HCT116 (cell line): ENCODE measurements at regions not wholly inside any gene's neighbourhood (a gene's known extent, or its start where the extent isn't known, plus 50 kb on each side); places are given as distances from the start of the nearest gene placed in this dataset.

Experiments
- ATAC-seq: fragments of 200-7000 bp; cut with Tn5 transposase; 2 replicates; pipeline ENCODE4 v1.9.1; 2020; ENCODE audit warnings: mild to moderate bottlenecking, moderate library complexity
- BruUV-seq: library from RNA; stranded (reverse); fragments of 400-500 nt; replicated peaks from 2 replicates; lab custom pipeline; 2021; lab: Mats Ljungman, UMichigan
- CTCF ChIA-PET: fragments of 300-600 bp; sonication (Branson Sonifier 250); formaldehyde crosslinking; loops from one replicate; lab custom pipeline; 2021; ENCODE audit warnings: antibody characterized with exemption; lab: Charles Lee
- POLR2A ChIA-PET: fragments of 300-600, 350-600 bp; sonication (Branson Sonifier 250); formaldehyde crosslinking; loops from one replicate; lab custom pipeline; 2021; ENCODE audit warnings: antibody characterized with exemption; lab: Charles Lee
- RAD21 ChIA-PET, 2 experiments: fragments of 300-600 bp; sonication (Branson Sonifier 250); formaldehyde crosslinking; loops; one replicate each; lab custom pipeline; 2023; ENCODE audit warnings: low total read pairs in 2 of 2; ENCODE audit not compliant: uncharacterized antibody in 2 of 2, unreplicated experiment in 2 of 2, low non-redundant PET in 1 of 2; lab: Charles Lee
- DNase-seq: peaks from one replicate; pipeline ENCODE4 v3.0.0-alpha.2; 2010; ENCODE audit warnings: low read depth, low spot score
- H2AFZ ChIP-seq: fragments of 200-600 bp; shearing (Covaris generic), sonication (generic); 2 replicates; pipeline ENCODE4 v1.6.1; 2017; ENCODE audit warnings: low read depth, mixed run types, mixed read lengths, antibody characterized with exemption, low read length; ENCODE audit not compliant: poor library complexity, severe bottlenecking
- H3K27ac ChIP-seq: 2 replicates; pipeline ENCODE4 v1.5.1; 2012; ENCODE audit warnings: low read depth, low read length
- H3K27me3 ChIP-seq: fragments of 200-600 bp; sonication (generic); 2 replicates; pipeline ENCODE4 v1.6.1; 2016; ENCODE audit warnings: mixed run types, low read length, mixed read lengths; ENCODE audit not compliant: insufficient read depth
- H3K36me3 ChIP-seq, 2 experiments: fragments of 200-500 bp in 1 of 2; fragments of 200-600 bp in 1 of 2; sonication (Bioruptor generic) in 1 of 2; sonication (generic) in 1 of 2; 2 replicates each; pipeline versions ENCODE4 v1.5.1 to v1.6.1; 2014 to 2016; ENCODE audit warnings: low read length in 2 of 2, inconsistent platforms in 1 of 2, mixed read lengths in 1 of 2, mixed run types in 1 of 2; ENCODE audit not compliant: insufficient read depth in 2 of 2, control insufficient read depth in 1 of 2
- H3K4me1 ChIP-seq, 2 experiments: fragments of 200-600 bp in 1 of 2; sonication (generic) in 1 of 2; 2 replicates each; pipeline versions ENCODE4 v1.5.1 to v1.6.1; 2012 to 2017; ENCODE audit warnings: low read length in 2 of 2, inconsistent platforms in 1 of 2, mild to moderate bottlenecking in 1 of 2, mixed read lengths in 1 of 2, mixed run types in 1 of 2, moderate library complexity in 1 of 2; ENCODE audit not compliant: insufficient read depth in 2 of 2, control insufficient read depth in 1 of 2
- H3K4me2 ChIP-seq: fragments of 200-600 bp; sonication (generic); 2 replicates; pipeline ENCODE4 v1.6.1; 2017; ENCODE audit warnings: mixed run types, low read length, mixed read lengths
- H3K4me3 ChIP-seq, 2 experiments: fragments of 200-600 bp in 1 of 2; sonication (generic) in 1 of 2; replicated peaks in 1 of 2; 2 replicates each; pipeline ENCODE4 v1.5.1; 2011 to 2016; ENCODE audit warnings: low read length in 2 of 2, control low read depth in 1 of 2, low read depth in 1 of 2, mild to moderate bottlenecking in 1 of 2, mixed read lengths in 1 of 2, mixed run types in 1 of 2
- H3K79me2 ChIP-seq: fragments of 200-600 bp; sonication (generic); 2 replicates; pipeline ENCODE4 v1.6.1; 2017; ENCODE audit warnings: mild to moderate bottlenecking, mixed run types, low read length, moderate library complexity, mixed read lengths; ENCODE audit not compliant: insufficient read depth
- H3K9ac ChIP-seq: fragments of 200-600 bp; sonication (generic); 2 replicates; pipeline ENCODE4 v1.6.1; 2016; ENCODE audit warnings: low read length, mixed read lengths
- H3K9me2 ChIP-seq: fragments of 200-600 bp; sonication (generic), shearing (Covaris generic); 2 replicates; pipeline ENCODE4 v1.6.1; 2017; ENCODE audit warnings: mixed run types, mild to moderate bottlenecking, moderate library complexity; ENCODE audit not compliant: insufficient read depth
- H3K9me3 ChIP-seq, 2 experiments: fragments of 200-500 bp in 1 of 2; fragments of 200-600 bp in 1 of 2; sonication (Bioruptor generic) in 1 of 2; sonication (generic) in 1 of 2; 2 replicates each; pipeline ENCODE4 v1.6.1; 2014 to 2017; ENCODE audit warnings: low read length in 2 of 2, mixed read lengths in 2 of 2, inconsistent platforms in 1 of 2, low read depth in 1 of 2, mild to moderate bottlenecking in 1 of 2, mixed run types in 1 of 2, moderate library complexity in 1 of 2; ENCODE audit not compliant: control insufficient read depth in 1 of 2, insufficient read depth in 1 of 2
- H4K20me1 ChIP-seq: fragments of 200-600 bp; sonication (generic), shearing (Covaris generic); 2 replicates; pipeline ENCODE4 v1.6.1; 2017; ENCODE audit warnings: mixed run types, mild to moderate bottlenecking, moderate library complexity; ENCODE audit not compliant: insufficient read depth
- ATF3 ChIP-seq: IDR thresholded peaks from 2 replicates; pipeline ENCODE4 v1.6.1; 2012
- CBX3 ChIP-seq: IDR thresholded peaks from 2 replicates; pipeline ENCODE4 v1.6.1; 2012; ENCODE audit warnings: low read depth
- EZH2phosphoT487 ChIP-seq: fragments of 200-600 bp; IDR thresholded peaks from 2 replicates; pipeline ENCODE4 v1.6.1; 2018; ENCODE audit warnings: antibody characterized with exemption, borderline replicate concordance
- FOSL1 ChIP-seq: IDR thresholded peaks from 2 replicates; pipeline ENCODE4 v1.6.1; 2012; ENCODE audit warnings: low read depth
- POLR2A ChIP-seq: IDR thresholded peaks from 2 replicates; pipeline ENCODE4 v1.7.0; 2011; ENCODE audit warnings: borderline replicate concordance; ENCODE audit not compliant: insufficient read depth, insufficient read length; ENCODE audit errors: extremely low read depth
- TCF7L2 ChIP-seq: IDR thresholded peaks from 2 replicates; pipeline ENCODE4 v1.7.0; 2011; ENCODE audit warnings: borderline replicate concordance, inconsistent platforms; ENCODE audit not compliant: insufficient read depth, insufficient read length; ENCODE audit errors: extremely low read depth
- ZBTB33 ChIP-seq: IDR thresholded peaks from 2 replicates; pipeline ENCODE4 v1.6.1; 2011; ENCODE audit warnings: mild to moderate bottlenecking, low read length, moderate library complexity; ENCODE audit not compliant: insufficient replicate concordance; ENCODE audit errors: extremely low read depth
- intact Hi-C: fragments of 100-400 bp; cut with micrococcal nuclease; formaldehyde crosslinking; loops from 2 replicates; pipeline ENCODE4 v1.10.0; 2022

GRCh38 chr16:85447693-85448313, 165.3 kb upstream of the GSE1 start:
- Histone ChIP-seq H3K36me3 (no peaks in the 10 kb centered on the region), H3K9me3 (no peaks in the 10 kb centered on the region), H3K79me2 (no peaks in the 10 kb centered on the region), H4K20me1 (no peaks in the 10 kb centered on the region), H3K4me1 (peaks cover 0 to 3% of the 10 kb centered on the region in 2 experiments; a peak in 2 of 4 replicates), H3K9ac (no peak overlapping the region), H3K4me2 (no peak overlapping the region), H3K9me2 (no peaks in the 10 kb centered on the region), H3K27ac (no peak overlapping the region), H3K27me3 (no peaks in the 10 kb centered on the region), H2AFZ (no peak overlapping the region), H3K4me3 (no peak overlapping the region)
- DNase-seq = no peak
- TF ChIP-seq ATF3 = no peak
- no peak for TF ChIP-seq FOSL1
- TF ChIP-seq EZH2phosphoT487 = no peak
- TF ChIP-seq POLR2A = no peak
- TF ChIP-seq ZBTB33 = no peak
- TF ChIP-seq CBX3 = no peak
- no peak for TF ChIP-seq TCF7L2
- intact Hi-C loops = no loop called here
- CTCF ChIA-PET = interaction anchor here (0.6 to 1.2 kb wide), 3 partner anchors 27 to 168 kb away, joined by 3 to 4 read pairs (median 3); no protein-coding TSS in a partner anchor
- BruUV-seq = no TSS peak
- POLR2A ChIA-PET = interaction anchor here (0.8 to 1.2 kb wide), 2 partner anchors 164 to 167 kb away, joined by 3 read pairs; no protein-coding TSS in a partner anchor
- no peak for ATAC-seq
- RAD21 ChIA-PET = no interaction called here
